GM11168 (cell line): ENCODE measurements at regions not wholly inside any gene's neighbourhood (a gene's known extent, or its start where the extent isn't known, plus 50 kb on each side); places are given as distances from the start of the nearest gene placed in this dataset.

Source experiments
- in situ Hi-C: fragments of 300-500 bp; cut with MboI; formaldehyde crosslinking; loops from one replicate; pipeline ENCODE4 v1.12.0; 2022; ENCODE audit warnings: low sequenced_read_pairs; ENCODE audit not compliant: unreplicated experiment

DNA sequence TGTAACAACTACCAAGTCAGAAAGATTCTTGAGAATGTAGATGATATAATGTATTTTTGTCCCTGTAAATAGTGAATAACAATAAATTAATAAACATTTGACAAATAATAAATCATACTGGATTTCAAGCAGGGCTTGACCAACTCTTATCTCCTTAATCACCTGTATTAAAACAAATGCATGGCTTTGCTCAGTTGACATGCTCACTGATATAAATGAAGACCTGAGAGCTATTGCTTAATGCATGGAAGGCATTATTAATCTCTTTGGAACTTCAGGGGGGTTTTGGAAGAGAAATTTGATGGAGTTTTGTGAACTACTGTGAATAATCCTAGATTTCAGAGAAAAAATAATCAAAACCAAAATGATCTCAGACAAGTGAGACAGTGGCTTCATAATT lies 1420.4 kb upstream of the TENM4 start:
- in situ Hi-C loops = no loop called here

DNA sequence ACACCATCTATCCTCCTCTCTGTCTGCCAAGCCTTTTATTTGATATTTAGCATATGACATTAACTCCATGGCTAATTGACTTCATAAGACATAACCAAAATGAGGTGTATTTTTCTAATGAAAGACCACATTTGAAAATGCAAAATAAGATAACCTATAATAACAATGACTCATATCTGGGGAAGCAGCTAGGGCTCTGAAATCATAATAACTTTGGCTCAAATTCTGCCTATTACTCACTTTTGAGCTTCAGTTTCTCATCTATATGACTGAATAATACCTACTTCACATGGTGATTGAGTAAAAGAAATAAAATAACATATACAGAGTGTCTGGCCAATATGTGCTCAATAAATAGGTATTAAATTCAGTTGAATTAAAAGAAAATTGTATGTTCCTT lies 1419.8 kb upstream of the TENM4 start:
- in situ Hi-C loops = no loop called here

DNA sequence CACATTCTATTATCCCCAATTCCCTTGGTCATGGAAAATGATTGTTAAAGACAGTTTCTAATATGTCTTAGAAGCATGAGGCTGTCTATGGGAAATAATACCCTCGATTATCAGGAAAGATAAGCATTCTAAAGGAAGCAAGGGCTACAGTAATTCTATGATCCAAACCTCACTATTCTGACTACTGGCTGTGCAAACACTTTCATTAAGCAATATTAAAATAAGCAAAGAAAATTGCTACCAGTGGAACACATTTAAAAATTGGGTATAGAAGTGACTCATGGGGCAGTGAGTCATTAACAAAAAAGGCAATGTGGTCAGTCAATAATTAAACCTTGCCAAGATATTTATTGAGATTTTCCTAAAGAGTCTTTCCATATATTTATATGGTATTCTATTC lies 1415.2 kb upstream of the TENM4 start:
- in situ Hi-C loops = no loop called here

DNA sequence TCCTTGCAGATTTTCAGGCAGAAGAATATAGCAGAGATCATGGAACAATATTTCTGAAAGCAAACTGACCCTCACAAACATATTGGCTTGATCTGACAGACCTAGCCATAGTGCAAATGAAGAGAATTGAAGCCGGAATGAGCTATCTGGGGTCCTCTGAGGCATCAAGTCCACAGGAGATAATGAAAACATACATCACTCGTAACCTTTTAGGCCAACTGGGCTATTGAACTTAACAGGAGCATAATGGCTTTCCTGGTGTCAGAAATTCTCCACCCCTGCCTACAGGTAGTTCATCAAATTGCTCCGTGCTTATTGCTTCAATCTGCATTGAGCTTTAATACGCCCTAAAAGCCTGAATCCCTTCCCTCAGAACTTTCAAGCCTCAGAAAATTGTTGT lies 1414.6 kb upstream of the TENM4 start:
- in situ Hi-C loops = no loop called here

DNA sequence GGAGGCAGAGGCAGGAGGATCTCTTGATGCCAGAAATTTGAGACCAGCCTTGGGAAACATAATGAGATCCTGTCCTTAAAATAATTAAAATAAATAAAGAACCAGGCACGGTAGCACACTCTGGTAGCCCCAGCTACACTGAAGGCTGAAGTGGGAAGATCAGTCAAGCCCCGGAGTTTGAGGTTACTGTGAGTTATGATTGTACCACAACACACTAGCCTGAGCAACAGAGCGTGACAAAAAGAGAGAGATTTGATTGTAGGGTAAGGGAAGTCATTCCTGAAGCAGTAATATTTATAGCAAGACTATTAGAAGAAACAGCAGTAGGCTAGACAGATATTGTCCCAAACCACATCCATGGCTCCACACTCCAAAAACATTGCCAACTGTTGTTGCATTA lies 1408.4 kb upstream of the TENM4 start:
- in situ Hi-C loops = no loop called here

DNA sequence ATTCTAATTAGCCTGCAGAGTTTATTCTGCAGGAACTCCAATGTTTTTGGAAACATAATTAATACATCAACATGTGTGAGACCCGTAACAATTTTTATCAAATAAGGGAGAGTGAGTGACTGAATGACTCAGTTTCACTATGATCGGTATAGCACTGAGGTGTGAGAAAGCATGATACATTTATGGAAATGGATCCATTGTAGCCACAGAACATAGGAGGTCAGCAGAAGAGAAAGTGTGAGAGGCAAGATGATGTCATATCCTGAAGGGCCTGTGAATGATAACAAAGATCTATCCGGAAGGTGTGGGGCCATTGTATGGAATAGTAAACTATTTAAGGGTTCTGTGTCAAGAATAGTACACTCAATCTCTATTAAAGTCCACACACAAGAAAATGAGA lies 1406.1 kb upstream of the TENM4 start:
- in situ Hi-C loops = no loop called here

DNA sequence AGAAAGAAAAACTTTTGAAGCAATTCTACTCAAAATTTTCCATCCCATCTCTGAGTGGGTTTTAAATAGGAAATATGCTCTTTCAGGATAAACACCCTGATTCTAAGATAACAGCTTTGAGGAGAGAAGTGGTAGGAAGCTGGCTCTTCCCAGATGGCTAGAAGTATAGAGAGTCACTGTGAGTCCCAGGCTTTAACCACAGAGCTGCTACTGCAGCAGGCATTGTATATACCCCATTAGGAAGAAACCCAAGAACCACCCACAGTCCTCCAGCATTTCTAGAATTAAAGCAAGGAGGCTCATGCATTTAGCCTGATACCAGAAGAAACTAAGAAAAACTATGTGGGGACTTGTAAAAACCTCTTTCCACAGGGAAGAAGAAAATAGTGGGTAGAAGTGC lies 1405.6 kb upstream of the TENM4 start:
- in situ Hi-C loops = no loop called here

DNA sequence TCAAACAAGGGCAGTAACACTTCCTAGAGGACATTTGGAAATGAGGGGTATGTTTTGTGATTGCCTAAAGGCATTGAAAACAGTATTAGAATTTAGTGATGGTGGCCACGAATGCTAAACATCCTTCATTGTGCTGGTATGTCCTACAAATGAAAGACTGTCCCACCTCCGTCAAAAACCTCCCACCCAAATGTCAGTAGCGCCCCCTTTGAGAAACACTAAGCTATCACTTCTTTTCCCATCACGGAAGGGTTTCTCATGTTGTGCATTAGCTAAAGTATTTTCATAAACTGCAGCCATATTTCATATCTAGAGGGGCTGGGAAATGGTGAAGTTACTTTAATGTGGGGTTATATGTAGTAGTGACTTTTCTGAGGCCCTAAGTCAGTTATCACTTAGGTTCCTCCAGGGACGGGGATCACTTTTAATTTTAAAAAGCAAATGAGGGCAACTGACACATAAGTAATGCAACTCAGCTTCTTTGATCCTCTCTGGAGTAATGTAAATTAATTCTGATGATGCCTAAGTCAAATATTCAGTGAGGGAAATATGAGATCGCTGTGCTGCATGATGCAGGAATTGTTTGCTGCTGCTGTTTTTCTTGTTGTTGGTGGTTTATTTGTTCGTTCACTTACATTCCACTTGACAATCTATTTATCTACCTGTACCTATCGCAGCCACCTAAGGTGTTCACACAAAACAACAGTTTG lies 1403.4 kb upstream of the TENM4 start:
- in situ Hi-C loops = no loop called here

DNA sequence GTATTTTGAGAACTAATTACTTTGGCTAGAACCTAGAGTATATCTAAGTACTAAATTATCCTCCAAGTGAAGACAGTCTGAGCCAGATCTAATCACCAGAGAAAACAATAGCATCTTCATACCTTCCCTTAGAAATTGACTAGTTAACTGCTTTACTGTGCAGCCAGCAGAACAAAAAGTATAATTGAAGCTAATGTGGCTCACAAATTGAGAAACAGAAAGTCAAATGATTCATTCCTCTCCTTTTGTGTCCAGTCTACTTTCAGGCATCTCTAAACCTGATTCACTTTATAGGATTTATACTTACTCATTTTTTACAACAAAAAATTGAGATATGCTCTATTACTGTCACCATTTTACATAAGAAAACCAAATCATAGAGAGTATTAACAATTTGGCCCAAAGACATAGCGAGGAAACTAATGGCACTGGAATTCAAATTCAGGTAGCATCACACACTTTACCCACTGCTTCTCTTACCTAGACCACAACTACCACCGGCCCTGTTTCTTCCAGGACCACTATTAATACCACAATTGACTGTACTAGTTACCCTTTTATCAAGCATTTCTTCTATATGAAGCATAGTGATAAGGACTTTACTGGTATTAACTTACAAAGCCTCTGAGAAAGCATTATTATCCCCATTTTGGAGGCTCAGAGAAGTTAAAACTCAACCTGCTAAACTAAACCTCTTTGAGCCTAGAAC lies 1402.6 kb upstream of the TENM4 start:
- in situ Hi-C loops = no loop called here

- in situ Hi-C loops = no loop called here
Measured at GRCh38 chr11:80842246-80842645, 1401.4 kb upstream of the TENM4 start.

GRCh38 chr11:80841675-80842074 lies 1400.8 kb upstream of the TENM4 start:
- in situ Hi-C loops = no loop called here

GRCh38 chr11:80838153-80838552 lies 1397.3 kb upstream of the TENM4 start:
- in situ Hi-C loops = no loop called here

- in situ Hi-C loops = no loop called here
Measured at GRCh38 chr11:80837051-80837450, 1396.2 kb upstream of the TENM4 start.

DNA sequence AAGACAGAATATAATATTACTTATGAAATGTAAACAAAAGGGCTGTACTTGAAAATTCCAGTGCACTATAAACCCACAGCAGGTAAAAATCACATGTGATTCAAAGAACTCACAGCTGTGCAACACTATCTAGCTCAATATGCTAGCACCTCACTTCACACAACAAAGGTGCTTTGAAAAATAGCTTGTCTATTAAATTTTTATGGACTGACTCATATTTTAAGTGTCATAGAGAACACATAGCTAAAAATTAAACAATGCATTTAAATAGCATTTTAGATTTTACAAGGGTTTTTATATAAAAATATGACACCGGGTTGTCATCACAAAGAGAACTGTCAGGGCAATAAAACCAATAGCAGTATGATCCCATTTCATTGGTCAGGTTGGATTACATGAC lies 1390.5 kb upstream of the TENM4 start:
- in situ Hi-C loops = no loop called here

DNA sequence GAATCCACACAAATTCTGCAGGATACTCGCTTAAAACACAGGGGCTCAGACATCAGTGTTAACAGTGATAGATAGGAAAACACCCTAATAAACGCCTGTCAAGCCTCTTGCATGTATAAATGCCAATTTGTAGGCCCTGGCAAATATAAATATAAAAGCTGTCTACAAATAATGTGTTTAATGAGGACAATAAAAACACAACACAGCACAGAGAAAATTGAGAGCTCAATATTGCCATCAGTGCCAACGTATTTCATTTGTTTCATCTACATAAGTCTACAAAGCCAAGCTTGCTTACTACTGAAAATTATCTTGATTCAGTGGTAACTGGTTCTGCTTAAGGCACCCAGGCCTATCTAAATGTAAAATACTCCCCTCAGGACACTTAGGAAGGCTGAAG lies 1387.0 kb upstream of the TENM4 start:
- in situ Hi-C loops = no loop called here

- in situ Hi-C loops = no loop called here
Measured at GRCh38 chr11:80826808-80827207, 1386.0 kb upstream of the TENM4 start.

GRCh38 chr11:80822308-80822707 lies 1381.5 kb upstream of the TENM4 start:
- in situ Hi-C loops = no loop called here

- in situ Hi-C loops = no loop called here
Measured at GRCh38 chr11:80819271-80819670, 1378.4 kb upstream of the TENM4 start.

- in situ Hi-C loops = no loop called here
Measured at GRCh38 chr11:80816966-80817365, 1376.1 kb upstream of the TENM4 start.

GRCh38 chr11:80816454-80816847 lies 1375.6 kb upstream of the TENM4 start:
- in situ Hi-C loops = no loop called here

GRCh38 chr11:80815752-80816453 lies 1375.1 kb upstream of the TENM4 start:
- in situ Hi-C loops = no loop called here
